ENCODE measurements at regions not wholly inside any gene's neighbourhood (a gene's known extent, or its start where the extent isn't known, plus 50 kb on each side); places are given as distances from the start of the nearest gene placed in this dataset.
A peak's percentile ranks its signal among the peaks of the same experiment; 100 is the strongest.
"Not testable (repeated sequence)": the region's sequence is repeated elsewhere in the genome, so short reads cannot be mapped to it uniquely, and the experiment has no call there.

DNA sequence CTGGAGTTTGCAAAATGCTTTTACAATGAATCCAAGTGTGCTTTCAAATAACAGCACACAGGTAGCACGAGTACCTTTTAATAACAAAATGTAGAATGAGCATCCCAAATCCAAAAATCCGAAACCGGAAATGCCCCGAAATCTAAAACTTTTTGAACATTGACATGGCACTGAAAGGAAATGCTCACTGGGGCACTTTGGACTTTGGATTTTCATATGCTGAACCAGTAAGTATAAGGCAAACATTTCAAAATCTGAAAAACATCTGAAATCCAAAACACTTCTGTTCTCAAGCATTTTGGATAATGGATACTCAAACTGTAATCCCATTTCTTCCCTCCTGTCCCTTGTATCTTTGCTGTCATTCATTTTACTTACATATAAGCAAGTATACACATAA lies 50.1 kb downstream of the GCNT4 start:
- no peak for DNase-seq

DNA sequence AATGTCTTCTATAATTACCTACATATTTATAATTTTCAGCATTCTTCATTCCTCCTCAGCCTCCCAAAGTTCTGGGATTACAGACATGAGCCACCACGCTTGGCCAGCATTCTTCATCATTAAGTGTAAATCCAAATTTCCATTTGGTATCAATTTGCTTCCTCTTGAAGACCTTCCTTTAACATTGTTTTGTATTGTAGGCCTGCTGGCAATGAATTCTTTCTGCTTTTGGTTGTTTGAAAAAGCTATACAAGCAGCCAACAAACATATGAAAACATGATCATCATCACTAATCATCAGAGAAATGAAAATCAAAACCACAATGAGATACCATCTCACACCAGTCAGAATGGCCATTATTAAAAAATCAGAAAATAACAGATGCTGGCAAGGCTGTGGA lies 56.4 kb downstream of the GCNT4 start:
- DNase-seq = no peak

DNA sequence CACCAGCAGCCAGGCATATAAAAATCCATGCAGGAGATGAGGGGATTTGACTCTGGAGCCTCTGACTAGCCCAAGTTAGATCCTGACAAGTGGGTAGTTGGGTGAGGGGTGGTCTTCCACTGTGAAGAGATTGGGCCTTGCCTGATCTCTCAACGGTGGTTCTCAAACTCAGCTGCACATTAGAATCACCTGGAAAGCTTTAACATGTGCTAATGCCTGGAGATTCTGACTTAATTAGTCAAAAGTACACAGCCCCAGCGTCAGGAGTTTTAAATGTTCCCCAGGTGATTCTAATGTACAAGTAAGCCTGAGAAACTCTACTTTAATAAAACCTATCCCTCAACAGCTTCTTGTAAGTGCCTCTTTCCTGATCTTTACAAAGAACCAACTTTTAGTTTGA lies 57.5 kb downstream of the GCNT4 start:
- no peak for DNase-seq

DNA sequence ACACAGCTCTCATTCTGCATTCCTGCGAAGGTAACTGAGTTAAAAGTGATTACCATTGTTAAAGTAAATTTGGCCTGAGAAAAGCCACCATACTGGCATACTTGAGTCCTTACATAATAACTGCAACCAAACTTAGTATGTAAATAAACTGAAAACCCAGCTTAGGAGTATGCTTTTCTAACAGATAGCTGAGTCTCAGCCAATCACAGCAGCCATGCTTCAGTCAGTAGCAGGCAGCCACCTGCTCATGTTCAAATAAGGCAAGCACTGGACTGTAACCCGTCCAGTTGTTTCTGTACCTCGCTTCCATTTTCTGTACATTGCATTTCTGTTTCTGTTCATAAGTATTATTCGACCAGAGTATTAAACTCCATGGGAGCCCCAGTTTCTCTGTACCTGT lies 58.6 kb downstream of the GCNT4 start:
- DNase-seq = no peak

DNA sequence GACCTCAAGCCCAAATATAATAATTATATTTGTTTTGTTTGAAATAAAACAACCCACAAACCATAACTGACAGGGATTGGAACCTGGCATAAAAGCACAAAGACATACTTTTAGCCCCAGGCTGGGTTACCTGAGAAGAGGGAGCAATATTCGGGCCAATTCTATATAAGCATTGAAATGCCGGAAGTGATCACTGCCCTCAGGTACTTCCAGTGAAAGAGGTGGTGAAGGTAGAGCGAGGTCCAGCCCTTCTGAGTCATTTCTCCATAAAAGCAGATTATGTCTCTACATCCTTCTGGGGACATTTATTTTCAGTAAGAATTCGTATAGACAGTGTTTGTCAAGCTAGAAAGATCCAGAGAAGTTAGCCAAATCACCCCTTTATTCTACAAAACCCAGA lies 59.6 kb downstream of the GCNT4 start:
- DNase-seq = no peak

DNA sequence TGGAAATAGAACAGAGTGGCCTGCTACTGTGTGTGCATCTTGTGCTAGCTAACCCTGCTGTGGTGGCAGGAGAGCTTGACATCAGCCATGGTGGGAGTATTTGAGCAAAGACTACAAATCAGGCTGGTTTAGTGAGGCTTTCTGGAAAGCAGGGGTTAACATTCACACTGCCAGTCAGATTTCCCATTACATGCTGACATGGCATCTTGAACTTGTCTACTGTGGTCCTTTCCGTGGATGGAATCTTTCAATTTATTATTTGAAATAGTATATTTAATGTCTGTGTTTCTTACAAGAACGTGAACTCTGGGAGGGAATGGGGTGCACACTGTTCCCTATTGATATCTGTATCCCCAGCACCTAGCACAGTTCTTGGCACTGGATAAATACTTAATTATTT lies 60.8 kb downstream of the GCNT4 start:
- no peak for DNase-seq

DNA sequence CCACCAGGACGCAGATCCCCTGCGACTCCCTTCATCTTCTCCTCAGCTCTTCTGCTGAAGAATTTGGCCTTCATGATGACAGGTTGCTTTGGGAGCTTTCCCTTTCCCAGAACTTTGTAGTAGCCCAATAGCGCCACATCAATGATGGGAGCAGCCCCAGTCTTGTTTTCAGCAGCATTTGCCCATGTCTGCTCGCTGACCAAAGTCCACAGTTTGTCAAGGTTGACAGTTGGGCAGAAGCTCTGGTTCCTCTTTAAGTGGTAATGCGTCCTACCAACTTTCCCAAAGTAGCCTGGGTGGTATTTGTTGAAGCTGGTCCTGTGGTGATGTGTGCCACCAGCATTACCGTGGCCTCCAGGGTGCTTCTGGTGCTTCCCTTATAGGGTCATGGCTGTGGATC lies 62.2 kb downstream of the GCNT4 start:
- DNase-seq = no peak

DNA sequence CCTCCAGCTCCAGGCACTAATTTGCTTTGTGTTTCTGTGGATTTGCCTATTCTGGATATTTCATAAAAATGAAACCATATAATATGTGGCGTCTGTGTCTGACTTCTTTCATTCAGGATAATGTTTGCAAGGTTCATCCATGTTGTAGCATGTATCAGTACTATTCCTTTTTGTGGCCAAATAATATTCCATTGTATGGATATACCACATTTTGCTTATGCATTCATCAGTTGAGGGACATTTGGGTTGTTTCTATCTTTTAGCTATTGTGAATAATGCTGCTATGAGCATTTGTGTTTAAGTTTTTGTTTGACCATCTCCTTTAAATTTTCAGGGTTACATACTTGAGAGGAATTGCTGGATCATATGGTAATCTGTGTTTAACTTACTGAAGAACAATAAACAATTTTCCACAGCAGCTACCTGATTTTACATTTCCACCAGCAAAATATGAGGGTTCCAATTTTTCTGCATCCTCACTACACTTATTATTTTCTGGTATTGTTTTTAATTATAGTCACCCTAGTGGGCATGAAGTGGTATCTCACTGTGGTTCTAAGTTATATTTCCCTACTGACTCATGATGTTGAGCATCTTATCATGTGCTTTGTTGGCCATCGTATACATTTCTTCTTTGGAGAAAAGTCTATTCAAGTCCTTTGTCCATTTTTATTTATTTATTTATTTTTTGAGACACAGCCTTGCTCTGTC lies 63.9 kb downstream of the GCNT4 start:
- DNase-seq = no peak

DNA sequence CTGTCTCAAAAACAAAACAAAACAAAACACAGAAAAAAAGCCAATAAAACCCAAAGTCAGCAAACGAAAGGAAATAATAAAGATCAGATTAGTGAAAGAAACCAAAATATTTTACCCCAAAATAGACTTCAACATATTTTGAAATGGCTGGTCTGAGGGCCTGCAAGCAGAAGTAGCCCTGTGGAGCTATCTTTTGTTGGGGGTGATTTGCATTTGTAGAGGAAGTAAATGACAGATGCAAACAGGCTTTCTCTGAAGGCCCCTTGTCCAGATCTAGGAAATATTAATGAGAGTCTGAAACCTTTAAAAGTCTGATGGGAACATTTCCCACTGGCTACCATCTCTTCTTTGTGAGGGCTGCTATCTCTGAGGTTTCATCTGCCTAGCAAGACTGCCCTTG lies 74.0 kb downstream of the GCNT4 start:
- no peak for DNase-seq

DNA sequence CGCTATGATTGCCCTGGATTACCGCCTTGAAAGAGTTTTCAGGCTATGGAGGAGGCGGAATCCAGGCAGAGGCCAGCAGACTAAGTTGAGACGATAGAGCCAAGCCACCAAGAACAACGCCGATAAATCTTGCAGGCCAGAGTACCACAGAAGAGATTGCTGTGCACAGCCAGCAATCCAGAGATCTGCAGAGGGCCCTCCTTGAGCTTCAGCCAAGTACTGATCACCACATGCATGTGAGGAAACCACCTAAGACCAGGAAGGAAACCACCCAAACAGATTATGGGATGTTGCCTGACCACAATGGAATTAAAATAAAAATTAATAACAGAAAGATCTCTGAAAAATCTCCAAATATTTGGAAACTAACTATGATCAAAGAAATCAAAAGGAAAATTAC lies 74.9 kb downstream of the GCNT4 start:
- no peak for DNase-seq

DNA sequence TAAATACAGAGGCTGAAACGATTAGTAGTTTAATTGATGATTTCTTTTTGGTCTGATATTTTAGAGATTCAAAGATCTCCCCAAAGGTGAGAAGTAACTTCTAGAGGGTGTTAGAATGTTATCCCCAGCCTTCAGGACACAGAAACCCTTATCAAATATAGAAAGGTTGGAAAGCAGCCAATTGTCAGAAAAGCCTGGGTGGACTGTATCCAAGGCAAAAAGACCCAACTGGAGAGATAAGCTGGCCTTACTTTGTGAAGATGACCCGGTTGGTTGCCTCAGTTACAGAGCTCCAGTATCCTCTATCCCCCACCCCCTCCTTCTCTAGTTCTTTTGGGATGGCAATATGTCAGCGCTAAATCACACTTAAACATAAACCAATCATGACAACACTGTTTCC lies 75.7 kb downstream of the GCNT4 start:
- DNase-seq = no peak

DNA sequence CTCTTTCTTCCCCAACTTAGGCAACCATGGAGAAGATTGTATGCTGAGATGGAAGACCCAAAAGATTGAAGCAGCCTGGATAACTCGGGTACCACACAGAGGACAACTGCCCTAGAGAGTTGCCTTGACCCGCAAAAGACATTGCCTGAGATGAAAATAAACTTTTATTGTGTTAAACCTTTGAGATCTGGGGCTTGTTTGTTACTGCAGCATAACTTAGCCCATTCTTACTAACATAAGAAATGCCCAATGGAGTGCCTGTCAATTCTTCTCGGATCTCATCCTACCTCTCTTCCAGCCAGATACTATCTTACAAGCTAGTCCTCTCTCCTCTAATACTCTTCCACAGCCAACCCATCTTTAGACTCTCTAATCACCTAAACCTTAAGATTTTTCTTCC lies 76.8 kb downstream of the GCNT4 start:
- DNase-seq = no peak

DNA sequence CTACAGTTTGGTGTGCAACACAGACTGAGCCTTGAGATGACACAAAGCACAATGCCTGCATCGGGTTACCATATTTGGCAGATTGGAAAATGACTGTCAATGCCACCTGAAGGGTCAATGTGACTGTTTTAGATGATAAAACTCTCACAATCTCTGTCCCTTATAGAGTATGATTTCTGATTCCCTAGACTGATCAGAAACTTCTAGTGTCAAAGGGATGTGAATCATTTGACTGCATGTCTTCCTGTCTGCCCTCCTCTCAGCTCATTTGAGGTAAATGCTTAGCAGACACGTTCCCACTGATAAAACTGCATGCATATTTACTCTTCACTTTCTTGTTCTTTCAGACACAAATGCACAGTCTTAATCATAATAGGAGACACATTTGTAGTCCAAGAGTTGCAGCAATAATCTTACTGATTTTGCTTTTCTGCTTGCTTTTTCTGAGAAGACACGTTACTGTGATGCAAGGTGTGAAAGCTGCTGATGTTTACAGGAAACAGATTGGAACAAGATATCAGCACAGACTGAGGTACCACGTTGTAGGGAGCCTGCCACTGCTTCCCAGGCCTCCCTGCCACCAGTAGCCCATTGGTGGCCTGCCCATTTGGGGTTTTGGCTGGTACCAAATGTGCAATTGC lies 77.8 kb downstream of the GCNT4 start:
- no peak for DNase-seq

DNA sequence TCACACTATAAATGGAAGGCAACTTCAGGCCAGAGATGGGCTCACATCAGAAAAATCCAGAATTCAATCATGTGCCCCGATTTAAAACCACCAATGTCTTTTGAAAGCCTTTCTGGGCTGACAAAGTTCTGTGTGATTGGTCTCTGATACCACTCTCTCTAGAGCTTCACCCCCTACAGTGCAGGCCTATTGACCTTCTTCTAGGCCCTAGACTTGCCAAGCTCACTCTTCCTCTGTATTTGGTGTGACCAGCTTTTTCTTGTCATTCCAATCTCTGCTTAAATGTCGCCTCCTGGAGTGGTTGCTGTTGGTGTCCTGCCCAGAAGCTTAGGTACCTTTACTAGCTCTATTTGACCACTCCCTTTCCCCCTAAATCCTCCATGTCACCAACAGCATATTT lies 78.7 kb downstream of the GCNT4 start:
- no peak for DNase-seq

DNA sequence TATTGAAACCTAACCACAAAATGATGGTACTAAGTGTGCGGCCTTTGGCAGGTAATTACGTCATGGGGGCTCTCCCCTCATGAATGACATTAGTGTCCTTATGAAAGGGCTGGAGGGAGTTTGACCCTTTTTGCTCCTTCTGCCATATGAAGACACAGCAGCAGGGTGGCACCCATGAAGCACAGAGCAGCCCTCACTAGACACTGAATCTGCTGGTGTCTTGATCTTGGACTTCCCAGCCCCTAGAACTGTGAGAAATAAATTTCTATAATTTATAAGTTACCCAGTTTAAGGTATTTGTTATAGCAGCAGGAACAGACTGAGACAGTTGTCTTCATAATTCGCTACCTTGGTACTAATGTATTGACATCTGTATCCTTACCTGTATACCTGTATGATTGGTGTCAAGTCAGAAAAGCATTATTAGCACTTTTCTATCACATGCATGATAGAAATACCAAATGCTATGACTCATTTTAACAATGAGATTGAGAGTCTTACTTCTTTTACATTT lies 80.4 kb downstream of the GCNT4 start:
- no peak for DNase-seq

DNA sequence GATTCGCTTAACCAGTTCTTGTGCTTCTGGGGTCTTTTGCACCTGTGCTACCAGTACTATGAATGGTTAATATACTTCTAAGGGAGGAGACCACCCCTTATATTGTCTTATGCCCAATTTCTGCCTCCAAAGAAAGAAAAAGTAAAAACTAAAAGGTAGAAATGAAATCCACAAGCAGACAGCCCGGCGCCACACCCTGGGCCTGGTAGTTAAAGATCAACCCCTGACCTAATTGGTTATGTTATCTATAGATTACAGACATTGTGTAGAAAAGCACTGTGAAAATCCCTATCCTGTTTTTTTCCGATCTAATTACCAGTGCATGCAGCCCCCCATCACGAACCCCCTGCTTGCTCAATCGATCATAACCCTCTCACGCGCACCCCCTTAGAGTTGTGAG lies 81.5 kb downstream of the GCNT4 start:
- not testable (repeated sequence) for DNase-seq

DNA sequence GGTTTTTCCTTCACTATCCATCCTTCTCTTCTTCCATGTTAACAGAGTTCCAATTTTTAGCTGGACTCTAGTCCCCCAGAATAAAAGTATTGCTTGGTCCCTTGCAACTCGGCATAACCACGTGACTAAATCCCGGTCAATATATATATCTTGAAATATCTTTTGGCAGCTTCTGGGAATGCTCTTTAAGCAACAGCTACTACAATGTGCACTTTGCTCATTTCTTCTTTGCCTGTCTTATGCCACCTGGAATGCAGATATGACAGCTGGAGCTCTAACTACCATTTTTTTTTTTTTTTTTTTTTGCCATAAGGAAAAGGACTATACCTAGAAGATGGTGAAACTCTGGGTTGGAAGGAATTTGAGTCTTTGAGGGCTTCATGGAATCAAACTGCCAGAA lies 82.6 kb downstream of the GCNT4 start:
- DNase-seq = no peak

DNA sequence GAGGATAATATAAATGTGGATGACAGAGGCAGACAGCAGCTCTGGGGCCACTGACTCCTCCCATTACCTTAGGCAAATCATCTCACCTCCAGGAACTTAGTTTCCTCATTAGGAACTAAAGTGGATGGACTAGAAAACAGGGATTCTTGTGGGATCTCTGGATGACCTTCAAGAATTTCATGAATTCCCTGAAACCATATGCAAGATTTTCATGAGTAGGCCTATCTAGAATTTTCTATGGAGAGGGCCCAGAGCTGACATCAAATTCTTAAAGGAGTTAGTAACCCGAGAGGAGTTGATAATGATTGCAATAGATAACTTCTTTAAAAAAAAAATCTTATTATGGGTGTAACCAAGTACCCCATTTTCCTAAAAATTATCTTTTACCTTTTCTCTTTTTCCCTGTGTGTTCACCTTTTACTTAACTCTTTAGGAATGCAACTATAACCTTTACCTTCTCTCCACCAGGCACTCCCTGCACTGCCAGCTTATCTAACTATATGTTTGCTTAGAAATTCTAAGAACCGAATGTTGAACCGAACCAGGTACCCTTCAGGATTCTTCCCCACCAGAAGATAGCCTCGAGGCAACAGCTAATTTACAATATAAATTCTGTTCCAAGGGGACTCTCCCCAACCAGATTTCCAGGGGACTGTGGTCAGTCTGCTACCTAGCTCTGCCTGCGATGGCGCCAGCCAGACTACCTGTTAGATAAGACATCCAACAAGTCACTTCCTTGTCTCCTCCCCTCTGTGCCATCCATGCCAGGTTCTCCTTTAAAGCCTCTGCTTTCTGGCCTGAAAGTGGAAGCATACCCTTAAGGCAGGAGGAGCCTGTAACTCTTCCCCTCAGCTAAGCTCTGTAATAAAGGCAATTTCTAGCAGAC lies 86.0 kb downstream of the GCNT4 start:
- peak; percentile 32 for DNase-seq

DNA sequence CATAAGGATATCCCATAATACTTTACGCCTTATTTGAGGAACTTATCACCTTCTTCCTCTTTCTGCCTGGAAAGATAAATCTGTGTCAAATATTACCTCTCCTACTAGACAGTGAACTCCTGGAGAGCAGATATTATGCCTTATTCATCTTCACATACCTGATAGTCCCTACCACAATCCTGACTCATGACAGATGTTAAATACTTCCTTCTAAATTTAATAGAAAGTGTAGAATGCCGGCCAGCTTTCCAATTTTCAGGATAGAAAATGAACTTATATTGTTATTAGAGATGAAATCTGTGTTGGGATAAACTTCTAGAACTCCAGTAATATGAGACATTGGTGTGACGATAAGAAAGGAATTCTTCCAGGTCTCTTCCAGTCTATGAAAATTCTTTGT lies 89.0 kb downstream of the GCNT4 start:
- DNase-seq = no peak

DNA sequence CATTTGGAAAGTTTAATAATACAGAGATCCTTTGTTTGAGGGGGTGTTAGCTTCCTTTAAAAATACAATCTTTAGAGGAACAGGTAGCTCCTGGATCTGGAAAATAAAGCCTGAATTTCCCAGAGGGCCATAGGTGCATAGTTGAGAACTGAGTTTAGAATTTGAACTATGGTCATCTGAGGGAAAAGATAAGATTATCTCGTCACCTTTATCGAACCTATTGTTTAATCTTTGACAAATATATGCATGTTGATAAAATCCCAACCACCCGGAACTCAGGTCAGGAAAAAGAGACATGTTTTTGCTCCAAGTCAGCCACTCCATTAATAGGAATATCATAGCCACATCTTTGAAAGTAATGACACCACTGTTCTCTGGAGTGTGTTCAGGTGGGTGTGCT lies 91.7 kb upstream of the FAM169A start:
- DNase-seq = no peak

DNA sequence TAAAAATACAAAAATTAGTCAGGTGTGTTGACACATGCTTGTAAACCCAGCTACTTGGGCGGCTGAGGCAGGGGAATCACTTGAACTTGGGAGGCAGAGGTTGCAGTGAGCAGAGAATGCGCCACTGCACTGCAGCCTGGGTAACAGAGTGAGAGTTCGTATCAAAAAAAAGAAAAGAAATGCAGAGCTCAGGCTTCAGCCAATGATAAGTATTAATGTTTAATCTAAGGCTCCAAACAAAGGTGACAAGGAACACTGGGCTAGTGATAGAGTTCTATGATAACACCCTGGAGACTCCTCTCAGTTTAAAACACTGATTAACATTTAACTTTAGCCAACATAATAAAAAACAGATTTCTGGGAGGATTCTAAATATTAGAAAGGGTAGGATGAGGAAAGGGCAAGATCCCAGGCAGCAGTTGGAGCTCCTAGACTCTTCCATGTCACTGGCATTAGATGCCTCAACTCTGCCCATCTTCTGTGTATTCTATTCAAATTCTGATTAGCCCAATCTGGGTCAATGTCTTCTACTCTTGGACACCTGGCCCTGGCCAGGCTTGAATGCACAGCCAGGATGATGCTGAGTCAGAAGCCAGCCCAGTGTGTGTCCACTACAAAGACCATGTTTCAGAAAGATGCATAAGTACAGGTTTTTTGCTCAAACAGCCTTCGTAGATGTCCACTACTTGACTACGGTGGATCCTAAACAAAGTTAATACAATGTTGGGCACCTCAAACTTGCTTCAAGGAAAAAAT lies 91.0 kb upstream of the FAM169A start:
- no peak for DNase-seq

DNA sequence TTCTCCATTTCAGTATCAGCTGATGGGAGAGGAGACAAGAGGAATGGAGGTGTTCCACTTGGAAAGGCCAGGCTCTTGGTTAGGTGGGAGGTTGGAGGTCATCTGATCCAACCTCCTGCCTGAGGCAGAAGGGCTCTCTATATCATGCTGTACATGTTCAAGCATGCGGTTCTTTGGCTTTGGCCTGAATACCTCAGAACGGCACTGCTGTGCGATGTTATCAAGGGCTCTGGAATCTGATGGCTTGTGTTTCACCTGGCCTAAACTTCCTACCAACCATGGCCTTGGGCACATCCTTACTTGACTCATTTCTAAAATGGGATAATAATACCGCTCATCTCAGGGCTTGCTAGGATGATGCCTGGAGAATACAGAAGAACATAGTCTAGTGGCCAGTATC lies 90.1 kb upstream of the FAM169A start:
- no peak for DNase-seq

DNA sequence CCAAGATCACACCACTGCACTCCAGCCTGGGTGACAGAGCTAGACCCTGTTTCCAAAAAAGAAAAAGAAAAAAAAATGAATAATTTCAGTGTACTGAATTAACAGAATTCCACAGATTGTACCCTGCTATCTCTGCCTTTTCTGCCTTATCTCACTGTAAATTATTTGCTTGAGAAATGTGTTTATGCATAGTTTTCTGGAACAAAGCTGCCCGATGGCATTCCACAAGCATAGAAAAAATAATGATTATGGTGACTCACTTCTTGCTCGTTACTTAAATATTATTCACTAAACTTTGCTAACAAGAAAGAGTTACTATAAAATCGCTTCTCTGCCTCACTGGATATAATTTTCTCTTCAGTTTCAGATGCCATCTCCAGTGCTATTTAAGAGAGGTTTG lies 88.7 kb upstream of the FAM169A start:
- DNase-seq = peak; percentile 79

Measured in fibroblast of skin of back (primary cell).